ENCODE measurements at regions not wholly inside any gene's neighbourhood (a gene's known extent, or its start where the extent isn't known, plus 50 kb on each side); places are given as distances from the start of the nearest gene placed in this dataset.

GRCh38 chr2:238685713-238686112 is 162.2 kb upstream of the TWIST2 start:
- Histone ChIP-seq H3K9me3 (ENCODE audit: insufficient read depth, low read length) (no peaks in the 10 kb centered on the region), H3F3A (ENCODE audit: insufficient read depth) (no peaks in the 10 kb centered on the region), H2AFZ (ENCODE audit: low read depth, low read length, severe bottlenecking) (no peak overlapping the region), H3K79me2 (ENCODE audit: insufficient read depth, low read length) (no peaks in the 10 kb centered on the region), H3K27me3 (ENCODE audit: low read length) (no peaks in the 10 kb centered on the region), H4K20me1 (ENCODE audit: low read depth, low read length) (no peaks in the 10 kb centered on the region), H3K36me3 (ENCODE audit: low read length) (no peaks in the 10 kb centered on the region), H3K9me2 (replicated peaks; ENCODE audit: insufficient read depth, low read length) (no peaks in the 10 kb centered on the region), H3K9ac (ENCODE audit: low read length) (no peak overlapping the region), H3K27ac (ENCODE audit: low read depth, low read length) (no peak overlapping the region), H3K4me3 (ENCODE audit: insufficient read depth, low read length, poor library complexity, severe bottlenecking) (no peak overlapping the region), H3K4me2 (ENCODE audit: low read depth, low read length, poor library complexity, severe bottlenecking) (no peak overlapping the region)
- TF ChIP-seq CTCF (IDR thresholded peaks at IDR 0.05; ENCODE audit: insufficient read depth, low read length, poor library complexity, severe bottlenecking), result no peak
- TF ChIP-seq EZH2phosphoT487 (conservative IDR thresholded peaks at IDR 0.05; ENCODE audit: low read length), result no peak

- H4K20me1 ChIP-seq (ENCODE audit: low read depth, low read length), result no peaks in the 10 kb centered on the region
- no peak for TF ChIP-seq EZH2phosphoT487 (conservative IDR thresholded peaks at IDR 0.05; ENCODE audit: low read length)
- TF ChIP-seq CTCF (IDR thresholded peaks at IDR 0.05; ENCODE audit: insufficient read depth, low read length, poor library complexity, severe bottlenecking), result no peak
- no peak overlapping the region for H3K27ac ChIP-seq (ENCODE audit: low read depth, low read length)
- no peaks in the 10 kb centered on the region for H3K27me3 ChIP-seq (ENCODE audit: low read length)
- no peaks in the 10 kb centered on the region for H3K9me3 ChIP-seq (ENCODE audit: insufficient read depth, low read length)
- H3K79me2 ChIP-seq (ENCODE audit: insufficient read depth, low read length), result no peaks in the 10 kb centered on the region
- no peak overlapping the region for H3K4me2 ChIP-seq (ENCODE audit: low read depth, low read length, poor library complexity, severe bottlenecking)
- H3K9ac ChIP-seq (ENCODE audit: low read length), result no peak overlapping the region
- H3F3A ChIP-seq (ENCODE audit: insufficient read depth), result no peaks in the 10 kb centered on the region
- no peak overlapping the region for H2AFZ ChIP-seq (ENCODE audit: low read depth, low read length, severe bottlenecking)
- H3K4me3 ChIP-seq (ENCODE audit: insufficient read depth, low read length, poor library complexity, severe bottlenecking), result no peak overlapping the region
- H3K9me2 ChIP-seq (replicated peaks; ENCODE audit: insufficient read depth, low read length), result no peaks in the 10 kb centered on the region
- H3K36me3 ChIP-seq (ENCODE audit: low read length), result no peaks in the 10 kb centered on the region
Measured at GRCh38 chr2:238686223-238686622, 161.7 kb upstream of the TWIST2 start.

- H3K4me3 ChIP-seq (ENCODE audit: insufficient read depth, low read length, poor library complexity, severe bottlenecking), result no peak overlapping the region
Measured at GRCh38 chr2:238688193-238689153, 159.4 kb upstream of the TWIST2 start.

More at GRCh38 chr2:238688193-238689153, 159.4 kb upstream of the TWIST2 start:
- H3K36me3 ChIP-seq (ENCODE audit: low read length), result no peaks in the 10 kb centered on the region
- no peaks in the 10 kb centered on the region for H3F3A ChIP-seq (ENCODE audit: insufficient read depth)
- H3K27me3 ChIP-seq (ENCODE audit: low read length), result no peaks in the 10 kb centered on the region
- TF ChIP-seq EZH2phosphoT487 (conservative IDR thresholded peaks at IDR 0.05; ENCODE audit: low read length) (no peak), CTCF (IDR thresholded peaks at IDR 0.05; ENCODE audit: insufficient read depth, low read length, poor library complexity, severe bottlenecking) (no peak)
- no peak overlapping the region for H3K27ac ChIP-seq (ENCODE audit: low read depth, low read length)
- no peaks in the 10 kb centered on the region for H3K79me2 ChIP-seq (ENCODE audit: insufficient read depth, low read length)
- no peaks in the 10 kb centered on the region for H4K20me1 ChIP-seq (ENCODE audit: low read depth, low read length)
- no peak overlapping the region for H2AFZ ChIP-seq (ENCODE audit: low read depth, low read length, severe bottlenecking)
- no peaks in the 10 kb centered on the region for H3K9me3 ChIP-seq (ENCODE audit: insufficient read depth, low read length)
- H3K4me2 ChIP-seq (ENCODE audit: low read depth, low read length, poor library complexity, severe bottlenecking), result no peak overlapping the region
- H3K9ac ChIP-seq (ENCODE audit: low read length), result no peak overlapping the region
- no peaks in the 10 kb centered on the region for H3K9me2 ChIP-seq (replicated peaks; ENCODE audit: insufficient read depth, low read length)
